NCI-H1436 treated with DMSO at 0.1 percent for 48 hours (cell line): ENCODE measurements at regions not wholly inside any gene's neighbourhood (a gene's known extent, or its start where the extent isn't known, plus 50 kb on each side); places are given as distances from the start of the nearest gene placed in this dataset.
"Not testable (repeated sequence)": the region's sequence is repeated elsewhere in the genome, so short reads cannot be mapped to it uniquely, and the experiment has no call there.

Experiments
- DNase-seq: peaks from one replicate; lab custom pipeline; 2025; lab: John Stamatoyannopoulos, UW

DNA sequence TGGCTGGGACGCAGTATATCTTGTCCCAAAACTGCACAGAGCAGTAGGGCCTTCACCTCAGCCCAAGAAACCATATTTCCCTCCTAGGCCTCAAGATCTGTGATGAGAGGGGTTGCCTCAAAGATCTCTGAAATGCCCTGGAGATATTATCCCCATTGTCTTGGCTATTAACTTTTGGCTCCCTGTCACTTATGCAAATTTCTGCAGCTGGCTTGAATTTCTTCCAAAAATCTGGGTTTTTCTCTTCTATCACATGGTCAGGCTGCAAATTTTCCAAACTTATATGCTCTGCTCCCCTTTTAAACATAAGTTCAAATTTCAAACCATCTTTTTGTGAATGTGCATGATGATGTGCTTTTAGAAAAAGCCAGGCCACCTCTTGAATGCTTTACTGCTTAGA, 809.2 kb upstream of the CDH18 start:
- not testable (repeated sequence) for DNase-seq

DNA sequence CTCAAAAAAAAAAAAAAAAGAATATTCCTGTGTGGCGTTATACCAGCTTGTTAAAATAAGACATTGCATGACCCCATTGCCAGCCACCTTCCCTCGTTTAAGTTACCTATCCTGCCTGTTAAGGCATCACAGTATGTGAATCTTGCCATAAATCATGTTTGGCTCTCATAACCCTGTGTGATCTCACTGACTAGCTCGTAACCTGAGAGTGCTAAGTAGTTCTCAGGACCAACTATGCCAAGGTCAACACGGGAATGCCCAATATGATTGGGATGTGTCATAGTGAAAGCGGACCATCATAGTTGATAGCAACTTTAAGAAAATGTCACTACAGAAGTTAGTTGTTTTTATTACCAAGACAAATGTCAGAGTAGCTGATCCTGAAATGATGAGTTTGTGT, 796.8 kb upstream of the CDH18 start:
- DNase-seq, result not testable (repeated sequence)

DNA sequence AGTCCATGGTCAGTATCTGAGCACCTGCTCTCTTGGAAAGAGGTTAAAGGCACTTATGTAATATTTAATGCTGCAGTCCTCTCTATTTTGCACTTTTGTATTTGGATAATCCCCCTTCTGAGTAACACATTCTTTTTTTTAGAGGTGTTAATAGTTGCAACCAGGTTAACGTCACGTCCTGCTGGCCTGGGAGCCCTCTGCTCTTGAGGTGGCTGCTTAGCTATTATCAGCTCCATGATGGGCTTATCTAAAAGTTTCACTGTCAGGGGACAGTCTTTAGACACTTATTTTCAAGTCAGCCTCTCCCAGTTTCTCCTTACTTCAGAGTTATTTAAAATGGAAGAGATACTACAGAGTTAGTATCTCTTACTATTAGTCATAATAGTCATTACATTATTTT, 795.5 kb upstream of the CDH18 start:
- DNase-seq, result not testable (repeated sequence)

DNA sequence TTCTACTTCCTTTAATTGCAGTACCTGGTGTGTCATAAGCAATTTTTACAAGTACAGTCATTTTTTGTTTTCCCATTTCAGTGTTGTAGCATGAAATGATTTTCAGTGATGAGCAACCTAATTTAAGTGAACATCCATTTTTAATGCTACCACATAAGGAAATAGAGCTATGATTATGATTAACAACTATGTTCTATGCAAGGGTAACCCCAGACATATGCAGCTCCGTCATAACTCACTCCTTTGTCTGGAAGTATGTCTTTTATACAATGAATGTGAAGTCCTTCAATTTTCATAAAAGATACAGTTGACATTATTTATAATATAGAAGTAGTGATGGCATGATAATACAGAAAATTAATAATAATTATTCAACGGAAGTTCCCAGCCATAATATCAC, 783.3 kb upstream of the CDH18 start:
- DNase-seq, result not testable (repeated sequence)

DNA sequence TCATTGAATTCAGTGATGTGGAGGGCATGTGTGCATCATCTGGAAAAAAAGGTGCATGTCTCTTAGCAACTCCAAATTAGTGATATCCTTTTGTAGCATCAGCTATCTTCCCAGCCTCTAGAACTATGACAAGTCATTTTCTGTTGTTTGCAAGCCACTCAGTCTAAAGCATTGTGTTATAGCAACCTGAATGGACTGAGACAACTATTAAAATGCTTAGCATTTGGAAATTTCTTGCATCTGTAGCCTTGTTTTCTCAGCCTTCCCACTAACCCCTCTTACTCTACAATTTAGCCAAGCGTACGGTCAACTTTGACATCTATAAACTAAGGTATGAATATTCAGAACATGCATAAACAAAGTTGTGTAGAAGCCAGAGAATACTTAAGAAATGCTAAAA, 777.1 kb upstream of the CDH18 start:
- DNase-seq, result not testable (repeated sequence)

DNA sequence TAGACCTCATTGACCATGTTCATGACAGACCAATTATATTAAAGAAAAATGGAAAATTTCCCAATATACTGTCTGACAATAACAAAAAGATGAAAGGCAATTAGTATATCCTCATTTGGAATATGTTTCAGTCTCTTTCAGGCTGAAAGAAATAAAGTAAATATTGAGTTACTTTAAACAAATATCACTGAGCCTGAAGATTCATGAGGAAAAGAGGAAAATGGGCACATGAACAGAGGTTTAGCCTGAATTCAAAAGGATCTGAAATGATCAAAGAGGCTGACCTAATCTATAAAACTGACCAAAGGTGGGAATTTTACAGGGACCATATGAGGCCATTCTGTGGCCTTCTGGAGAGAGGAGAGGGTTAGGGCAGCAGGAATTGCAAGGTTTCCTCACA, 771.5 kb upstream of the CDH18 start:
- not testable (repeated sequence) for DNase-seq

DNA sequence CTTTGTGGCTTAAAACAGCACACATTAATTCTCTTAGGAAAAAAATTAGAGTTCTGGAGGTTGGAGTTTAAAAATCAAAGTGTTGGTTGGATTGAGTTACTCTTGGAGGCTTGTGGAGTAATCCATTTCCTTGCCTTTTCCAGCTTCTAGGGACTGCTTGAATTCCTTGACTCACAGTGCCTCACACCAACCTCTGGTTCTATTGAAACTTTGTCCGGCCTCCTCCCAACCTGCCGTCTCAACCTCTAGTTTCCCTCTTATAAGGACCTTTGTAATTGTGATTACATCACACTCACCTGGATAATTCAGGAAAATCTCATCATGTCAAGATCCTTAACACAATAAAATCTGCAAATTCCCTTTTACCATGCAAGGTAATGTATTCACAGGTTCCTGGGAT, 764.2 kb upstream of the CDH18 start:
- not testable (repeated sequence) for DNase-seq

DNA sequence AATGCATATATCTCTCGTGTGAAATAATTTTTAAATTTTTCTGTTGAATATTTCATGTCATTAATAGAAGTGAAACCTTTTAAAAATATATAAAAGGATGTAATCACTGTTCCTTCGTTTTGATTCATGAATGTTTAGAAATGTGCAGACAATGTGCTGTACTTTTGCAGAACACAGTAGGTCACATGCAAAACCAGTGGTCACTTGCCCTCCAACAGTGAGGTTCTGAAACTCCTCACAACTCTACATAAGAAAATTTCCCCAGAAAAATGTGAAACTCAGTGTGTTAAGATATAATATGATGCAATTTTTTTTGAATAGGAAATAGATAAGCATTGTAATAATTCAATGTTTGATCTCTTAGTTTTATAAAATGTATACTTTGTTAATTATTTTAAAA, 747.7 kb upstream of the CDH18 start:
- not testable (repeated sequence) for DNase-seq

DNA sequence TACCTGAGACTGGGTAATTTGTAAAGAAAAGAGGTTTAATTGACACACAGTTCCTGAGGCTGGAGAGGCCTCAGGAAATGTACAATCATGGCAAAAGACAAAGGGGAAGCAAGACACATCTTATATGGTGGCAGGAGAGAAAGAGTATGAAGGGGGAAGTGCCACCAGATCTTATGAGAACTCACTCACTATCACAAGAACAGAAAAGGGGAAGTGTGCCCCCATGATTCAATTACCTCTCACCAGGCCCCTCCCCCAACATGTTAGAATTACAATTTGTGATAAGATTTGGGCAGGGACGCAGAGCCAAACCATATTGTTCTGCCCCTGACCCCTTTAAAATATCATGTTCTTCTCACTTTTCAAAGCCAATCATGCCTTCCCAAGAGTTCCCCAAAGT, 744.2 kb upstream of the CDH18 start:
- not testable (repeated sequence) for DNase-seq

DNA sequence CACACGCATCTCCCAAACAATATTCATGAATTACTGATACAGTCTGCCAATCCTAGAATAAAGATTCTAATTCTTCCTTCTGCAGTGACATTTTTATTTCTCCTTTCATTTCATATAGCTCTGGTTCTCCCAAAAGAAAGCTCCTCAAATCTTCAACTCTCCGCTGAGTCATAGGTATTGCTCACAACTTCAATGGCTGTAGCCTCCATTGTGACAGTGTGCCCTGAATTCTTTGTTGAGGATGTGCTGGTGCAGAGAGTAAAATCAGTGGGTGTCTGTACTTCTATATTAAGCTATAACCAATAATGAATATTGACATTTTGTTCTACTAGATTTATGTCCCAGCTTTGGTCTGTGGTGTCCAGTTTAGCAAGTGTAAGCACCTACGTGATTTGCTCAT, 733.3 kb upstream of the CDH18 start:
- DNase-seq, result not testable (repeated sequence)

DNA sequence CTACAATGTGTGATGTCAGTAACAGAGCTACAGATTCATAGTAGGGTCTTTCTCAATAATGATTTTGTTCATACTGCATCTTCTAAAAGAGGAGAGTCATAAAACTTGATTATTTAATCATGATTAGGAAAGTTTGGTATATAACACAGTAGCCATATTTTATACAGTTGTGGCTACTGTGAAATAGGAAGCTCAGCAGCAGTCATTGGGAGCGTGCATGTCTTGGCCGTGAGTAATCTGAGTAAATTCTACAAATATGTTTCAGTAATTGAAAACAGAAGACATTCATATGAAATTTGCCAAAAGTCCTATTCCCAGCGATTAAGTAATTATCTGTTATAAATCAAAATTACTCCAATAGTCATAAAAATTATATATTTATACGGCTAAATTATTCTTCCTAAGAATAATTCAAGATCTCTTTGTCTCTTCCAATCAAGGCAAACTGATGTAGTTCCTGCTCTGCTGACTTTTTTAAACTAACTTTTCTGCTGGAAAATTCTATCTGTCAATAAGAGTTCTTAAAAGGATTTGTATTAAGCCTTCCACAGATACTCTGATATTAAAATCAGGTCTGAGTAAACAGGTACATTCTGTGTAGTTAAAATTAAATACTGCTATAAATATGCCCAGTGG, 723.6 kb upstream of the CDH18 start:
- not testable (repeated sequence) for DNase-seq

DNA sequence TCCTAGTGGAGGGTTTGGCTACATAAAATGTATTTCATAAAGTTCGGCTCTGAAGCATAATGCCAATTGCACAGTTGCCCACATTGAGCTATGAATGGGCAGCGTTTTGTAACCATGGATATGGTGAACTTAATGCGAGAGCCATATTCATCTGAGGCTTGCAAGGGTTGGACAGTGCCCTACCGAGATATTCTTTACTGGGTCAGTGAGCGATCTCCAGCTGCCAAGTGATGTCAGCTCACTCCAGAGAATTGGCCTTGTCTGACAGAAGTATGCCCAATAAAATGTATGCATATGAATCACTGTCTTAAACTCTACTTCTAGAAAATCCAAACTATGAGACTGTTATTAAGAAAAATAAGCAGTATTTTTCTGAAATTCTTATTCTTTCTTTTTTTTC, 719.6 kb upstream of the CDH18 start:
- DNase-seq, result not testable (repeated sequence)

DNA sequence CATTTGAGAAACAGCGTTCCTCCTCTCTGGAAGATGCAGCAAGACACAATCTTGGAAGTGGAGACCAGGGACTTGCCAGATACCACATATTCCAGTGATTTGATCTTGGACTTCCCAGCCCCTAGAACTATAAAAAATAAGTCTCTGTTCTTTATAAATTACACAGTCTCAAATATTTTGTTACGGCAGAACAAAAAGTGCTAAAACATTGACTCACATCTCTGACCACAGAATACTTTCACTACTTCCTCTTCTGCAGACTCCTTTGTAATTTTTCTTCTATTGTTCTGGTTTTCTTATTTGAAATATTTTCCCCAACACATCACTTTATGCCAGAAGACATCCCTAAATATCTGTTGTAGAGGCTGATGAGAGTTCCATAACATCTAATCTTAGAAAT, 706.1 kb upstream of the CDH18 start:
- DNase-seq, result no peak

DNA sequence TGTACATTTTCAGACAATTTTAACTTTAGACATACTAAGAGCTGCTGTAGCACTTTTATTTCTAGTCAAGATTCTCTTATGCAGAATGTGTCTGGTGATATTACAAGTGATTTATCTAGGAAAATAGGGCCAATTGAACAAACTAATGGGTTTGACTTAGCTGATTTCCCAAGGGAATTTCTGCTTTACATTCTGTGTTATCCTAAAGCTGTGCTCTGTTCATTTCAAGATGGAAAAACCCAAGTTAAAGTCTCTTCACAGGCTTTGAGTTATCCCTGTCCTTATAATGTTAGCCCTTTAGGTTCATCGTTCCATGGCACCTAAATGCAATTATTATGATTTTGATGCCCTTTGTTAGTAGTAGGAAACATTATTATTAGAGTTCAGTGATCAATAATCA, 704.9 kb upstream of the CDH18 start:
- DNase-seq, result no peak

DNA sequence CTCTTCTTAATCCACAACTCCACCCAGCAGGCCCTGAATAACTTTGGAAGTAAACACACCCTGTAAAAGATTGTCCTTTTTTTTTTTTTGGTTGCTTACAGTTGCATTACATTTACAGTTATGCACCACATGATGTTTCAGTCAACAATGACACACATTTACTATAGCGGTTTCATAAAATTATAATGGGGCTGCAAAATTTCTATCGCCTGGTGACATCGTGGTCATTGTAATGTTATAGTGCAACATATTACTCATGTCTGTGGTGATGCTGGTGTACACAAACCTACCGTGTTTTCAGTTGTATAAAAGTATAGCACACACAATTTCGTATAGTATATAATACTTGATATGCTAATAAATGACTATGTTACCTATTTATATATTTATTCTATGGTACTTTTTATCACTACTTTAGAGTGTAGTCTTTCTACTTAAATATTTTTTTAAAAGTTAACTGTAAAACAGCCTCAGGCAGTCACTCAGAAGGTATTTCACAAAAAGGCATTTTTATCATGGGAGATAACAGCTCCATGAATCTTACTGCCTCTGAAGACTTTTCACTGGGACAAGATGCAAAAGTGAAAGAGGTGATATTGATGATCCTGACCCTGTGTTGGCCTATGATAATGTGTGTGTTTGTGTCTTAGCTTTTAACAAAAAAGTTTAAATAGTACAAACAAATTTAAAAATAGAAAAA, 695.4 kb upstream of the CDH18 start:
- no peak for DNase-seq

DNA sequence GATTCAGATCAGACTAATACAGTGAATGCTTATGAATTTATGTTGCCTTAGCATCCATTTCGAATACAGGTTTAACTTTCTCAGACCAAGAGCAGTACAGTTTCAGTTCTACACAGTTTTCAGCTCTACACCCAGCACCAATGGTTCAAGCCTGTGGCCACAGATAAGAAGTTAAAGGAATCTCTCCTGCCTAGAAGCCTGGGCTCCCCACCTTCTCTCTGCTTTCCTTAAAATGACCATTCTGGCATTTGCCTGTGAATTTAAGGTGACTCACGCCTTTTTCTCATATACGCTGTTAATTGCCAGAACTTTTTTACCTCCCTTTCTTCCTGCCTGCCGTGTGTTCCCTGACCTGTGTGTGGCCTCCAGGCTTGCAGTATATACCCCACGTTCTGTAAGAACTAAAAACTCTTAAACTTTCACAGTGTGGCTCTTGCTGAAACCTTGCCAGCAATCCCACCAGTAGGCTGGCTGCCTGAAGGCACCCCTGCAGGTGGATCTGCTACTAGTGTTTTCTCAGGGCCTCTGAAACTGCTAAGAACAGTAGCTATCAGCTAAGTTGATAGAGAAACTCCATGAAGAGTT, 692.8 kb upstream of the CDH18 start:
- DNase-seq, result no peak

DNA sequence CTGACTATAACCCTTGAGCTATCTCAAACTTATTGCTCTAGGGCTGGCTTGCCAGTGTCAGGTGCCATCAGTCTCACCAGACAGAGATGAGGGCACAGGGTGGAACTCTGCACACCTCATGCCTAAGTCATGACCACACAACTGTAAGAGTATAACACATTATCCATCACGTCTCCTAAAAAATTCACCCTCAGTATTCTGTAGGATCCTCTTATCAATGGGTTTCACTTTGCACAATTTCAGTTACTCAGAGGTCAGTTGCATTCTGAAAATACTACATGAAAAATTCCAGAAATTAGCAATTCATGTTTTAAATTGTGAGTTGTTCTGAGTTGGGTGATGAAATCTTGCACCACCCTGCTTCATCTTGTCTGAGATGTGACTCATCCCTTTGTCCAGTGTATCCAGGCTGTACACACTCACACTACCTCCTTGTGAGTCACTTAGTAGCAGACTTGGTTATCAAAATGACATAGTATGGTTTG, 690.9 kb upstream of the CDH18 start:
- DNase-seq, result no peak

DNA sequence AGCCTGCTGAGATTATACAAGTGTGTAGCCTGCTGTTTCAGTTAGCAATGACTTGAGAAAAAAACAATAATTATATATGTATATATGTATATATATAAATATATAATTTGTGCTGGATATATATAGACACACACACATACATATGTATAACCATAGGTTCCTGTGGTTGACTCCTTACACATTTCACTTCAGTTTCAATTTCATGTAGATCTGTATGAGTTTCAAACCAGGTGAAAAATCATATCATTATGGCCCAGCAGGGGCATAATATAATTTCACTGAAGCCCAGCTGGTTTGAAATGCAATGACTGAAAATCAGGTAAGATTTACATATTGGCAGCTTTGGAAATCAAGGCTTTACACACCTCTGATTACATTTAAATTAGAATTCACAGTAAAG, 690.4 kb upstream of the CDH18 start:
- DNase-seq, result no peak

DNA sequence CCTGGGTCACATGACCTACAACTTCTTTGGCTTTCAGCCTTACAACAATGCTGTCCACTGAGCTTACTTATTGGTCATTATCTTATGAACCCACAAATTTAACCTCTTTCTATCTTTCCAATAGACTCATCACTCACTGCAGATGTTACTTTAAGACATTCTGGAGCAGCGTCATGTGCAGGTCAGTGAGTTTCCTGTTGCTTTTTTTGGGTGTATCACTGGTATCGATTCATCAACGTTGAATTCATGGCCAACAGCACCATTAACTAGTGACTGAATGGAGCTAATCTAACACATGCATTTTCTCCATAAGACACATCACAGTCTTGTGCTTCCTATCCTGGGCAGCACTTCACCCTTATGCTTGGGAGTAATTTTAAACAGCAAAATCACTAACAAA, 672.6 kb upstream of the CDH18 start:
- no peak for DNase-seq

DNA sequence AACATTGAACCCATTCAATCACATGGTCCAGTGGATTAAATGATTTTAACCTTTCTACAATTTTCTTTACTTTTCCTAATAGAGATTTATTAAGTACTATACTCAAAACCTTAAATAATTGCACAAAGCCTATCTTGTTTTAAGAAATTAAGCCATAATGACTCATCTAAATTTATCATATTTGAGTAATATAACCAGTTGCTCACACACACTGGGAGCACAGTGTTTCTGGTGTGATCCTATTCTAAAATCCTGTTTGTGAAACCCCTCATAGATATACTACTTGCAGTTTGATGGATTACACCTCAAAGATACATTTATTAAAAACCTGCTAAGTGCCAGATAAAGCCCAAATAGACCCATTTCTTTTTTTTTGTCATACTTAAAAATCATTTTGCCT, 668.3 kb upstream of the CDH18 start:
- DNase-seq, result no peak

DNA sequence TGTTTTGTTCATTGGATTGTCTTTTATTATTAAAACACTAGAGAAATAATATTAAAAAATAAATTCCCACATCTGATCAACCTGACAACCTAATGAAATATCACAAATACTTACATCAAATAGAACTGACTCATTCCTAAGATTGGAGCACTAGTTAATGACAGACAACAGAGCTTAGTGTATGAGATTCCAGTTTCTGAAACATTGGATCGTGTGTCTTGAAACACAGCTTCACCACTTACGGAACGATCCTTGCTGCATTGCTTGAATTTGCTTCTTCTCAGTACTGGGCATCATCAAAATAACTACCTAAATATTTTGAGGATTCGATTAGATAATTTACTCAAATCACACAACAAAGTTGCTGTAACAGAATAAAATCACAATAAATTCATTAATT, 667.2 kb upstream of the CDH18 start:
- no peak for DNase-seq

DNA sequence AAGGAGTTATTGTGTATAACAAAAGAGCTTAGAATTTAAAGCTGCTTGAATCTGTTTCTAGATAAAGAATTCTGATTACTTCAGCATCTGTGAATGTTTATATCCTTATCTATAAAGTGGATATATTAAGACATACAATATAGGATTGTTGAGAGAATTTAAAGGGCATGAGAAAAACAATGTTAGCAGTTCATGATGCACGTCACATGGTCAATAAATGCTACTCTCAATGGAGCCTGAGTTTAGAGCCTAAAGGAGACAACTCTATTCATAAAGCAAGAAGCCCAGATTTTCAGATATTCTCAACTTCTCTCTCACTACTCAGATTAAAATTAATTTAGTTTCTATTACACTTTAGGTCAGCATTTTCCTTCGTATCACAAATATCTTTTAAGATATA, 666.7 kb upstream of the CDH18 start:
- DNase-seq, result no peak

DNA sequence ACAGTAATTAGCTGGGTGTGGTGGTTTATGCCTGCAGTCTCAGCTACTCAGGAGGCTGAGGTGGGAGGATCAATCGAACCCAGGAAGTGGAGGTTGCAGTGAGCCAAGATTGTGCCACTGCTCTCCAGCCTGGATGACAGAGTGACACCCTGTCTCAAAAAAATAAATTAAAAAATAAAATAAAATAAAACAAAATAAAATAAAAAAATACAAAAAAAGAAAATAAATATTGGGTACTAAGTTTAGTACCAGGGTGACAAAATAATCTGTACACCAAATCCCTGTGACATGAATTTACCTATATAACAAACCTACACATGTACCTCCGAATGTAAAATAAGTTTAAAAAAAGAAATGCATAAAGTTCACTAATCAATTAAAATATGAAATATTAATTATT, 666.0 kb upstream of the CDH18 start:
- no peak for DNase-seq
